B cell (primary cell): ENCODE measurements at regions not wholly inside any gene's neighbourhood (a gene's known extent, or its start where the extent isn't known, plus 50 kb on each side); places are given as distances from the start of the nearest gene placed in this dataset.

ENCODE experiments used
- ATAC-seq: fragments of 200-7000 bp; cut with Tn5 transposase; one replicate; pipeline ENCODE4 v1.10.0; 2021; ENCODE audit warnings: low read depth, mild to moderate bottlenecking, moderate number of reproducible peaks, moderate library complexity
- CTCF ChIA-PET: fragments of 350-600 bp; sonication (Branson Sonifier 250); formaldehyde crosslinking; loops from one replicate; lab custom pipeline; 2021; ENCODE audit warnings: antibody characterized with exemption, inconsistent platforms; lab: Charles Lee
- POLR2A ChIA-PET: fragments of 350-600 bp; sonication (Branson Sonifier 250); formaldehyde crosslinking; loops from one replicate; lab custom pipeline; 2021; ENCODE audit warnings: antibody characterized with exemption; lab: Charles Lee
- DNase-seq: peaks from one replicate; pipeline ENCODE4 v3.0.0; 2013
- H2AFZ ChIP-seq: 2 replicates; pipeline ENCODE4 v1.6.1; 2012; ENCODE audit warnings: mild to moderate bottlenecking, low read depth, low read length; ENCODE audit not compliant: insufficient read depth, poor library complexity, severe bottlenecking
- H3K27ac ChIP-seq, 2 donors: 1 replicate in 1 of 2; 2 replicates in 1 of 2; pipeline ENCODE4 v1.5.1; 2012 to 2013; ENCODE audit warnings: low read length in 2 of 2, mild to moderate bottlenecking in 2 of 2, moderate library complexity in 1 of 2
- H3K27me3 ChIP-seq, 4 experiments: fragments of 200-600 bp in 1 of 4; sonication (generic) in 1 of 4; replicated peaks in 1 of 4; 1 replicate in 2 of 4; 2 replicates in 2 of 4; pipeline versions ENCODE4 v1.6.1 to v1.7.0; 2013 to 2016; ENCODE audit warnings: low read length in 3 of 4, mild to moderate bottlenecking in 2 of 4, mixed read lengths in 1 of 4, moderate library complexity in 1 of 4; ENCODE audit not compliant: insufficient read depth in 4 of 4, control insufficient read depth in 3 of 4; ENCODE audit errors: control extremely low read depth in 1 of 4
- H3K36me3 ChIP-seq, 2 experiments: replicated peaks in 1 of 2; 1 replicate in 1 of 2; 2 replicates in 1 of 2; pipeline versions ENCODE4 v1.6.1 to v1.7.1; 2013; ENCODE audit warnings: low read length in 1 of 2; ENCODE audit not compliant: insufficient read depth in 2 of 2, control insufficient read depth in 1 of 2; ENCODE audit errors: control extremely low read depth in 1 of 2, extremely low read depth in 1 of 2
- H3K4me1 ChIP-seq, 2 donors: fragments of 200-600 bp in 1 of 2; sonication (generic) in 1 of 2; 1 replicate in 1 of 2; 2 replicates in 1 of 2; pipeline versions ENCODE4 v1.5.1 to v1.6.1; 2013 to 2017; ENCODE audit warnings: low read length in 2 of 2; ENCODE audit not compliant: control insufficient read depth in 2 of 2, insufficient read depth in 2 of 2
- H3K4me2 ChIP-seq: replicated peaks from 2 replicates; pipeline ENCODE3; 2012; ENCODE audit warnings: mild to moderate bottlenecking, low read depth, low read length; ENCODE audit not compliant: poor library complexity, severe bottlenecking
- H3K4me3 ChIP-seq, 5 experiments: fragments of 200-600 bp in 1 of 5; sonication (generic) in 1 of 5; 1 replicate in 3 of 5; 2 replicates in 2 of 5; pipeline versions ENCODE4 v1.5.1 to v1.7.0; 2011 to 2016; ENCODE audit warnings: low read length in 4 of 5, mild to moderate bottlenecking in 4 of 5, low read depth in 2 of 5, control low read depth in 1 of 5, moderate library complexity in 1 of 5; ENCODE audit not compliant: insufficient read depth in 1 of 5; ENCODE audit errors: control extremely low read depth in 1 of 5, extremely low read depth in 1 of 5
- H3K79me2 ChIP-seq: fragments of 200-600 bp; sonication (generic); one replicate; pipeline ENCODE4 v1.6.0; 2016; ENCODE audit warnings: low read length; ENCODE audit not compliant: control insufficient read depth, insufficient read depth
- H3K9ac ChIP-seq: fragments of 200-600 bp; sonication (generic); 2 replicates; pipeline ENCODE4 v1.6.1; 2017; ENCODE audit warnings: mild to moderate bottlenecking, low read length, moderate library complexity
- H3K9me3 ChIP-seq, 3 donors: one replicate each; pipeline versions ENCODE4 v1.6.1 to v1.7.1; 2013; ENCODE audit warnings: low read length in 2 of 3; ENCODE audit not compliant: control insufficient read depth in 2 of 3, insufficient read depth in 1 of 3; ENCODE audit errors: control extremely low read depth in 1 of 3
- H4K20me1 ChIP-seq: 2 replicates; pipeline ENCODE4 v1.6.0; 2012; ENCODE audit warnings: mild to moderate bottlenecking, low read length; ENCODE audit not compliant: insufficient read depth, control insufficient read depth, poor library complexity, severe bottlenecking
- H3K27ac Mint-ChIP-seq: one replicate; pipeline ENCODE4 v1.8.0; 2021; ENCODE audit warnings: mixed read lengths
- H3K27me3 Mint-ChIP-seq: one replicate; pipeline ENCODE4 v1.8.0; 2021; ENCODE audit warnings: mixed read lengths
- H3K4me1 Mint-ChIP-seq: one replicate; pipeline ENCODE4 v1.8.0; 2021; ENCODE audit warnings: mixed read lengths
- H3K4me3 Mint-ChIP-seq: one replicate; pipeline ENCODE4 v1.8.0; 2021; ENCODE audit warnings: mixed read lengths
- H3K9me3 Mint-ChIP-seq: one replicate; pipeline ENCODE4 v1.8.0; 2022; ENCODE audit warnings: mixed read lengths; ENCODE audit not compliant: insufficient read depth
- EZH2 ChIP-seq: IDR thresholded peaks from 2 replicates; pipeline ENCODE4 v1.6.1; 2012; ENCODE audit warnings: borderline replicate concordance, low read depth, mild to moderate bottlenecking, moderate library complexity, low read length; ENCODE audit not compliant: insufficient read depth, poor library complexity, severe bottlenecking
- WGBS: methylation state at CpG from one replicate; pipeline ENCODE4 v1.1.5; 2013; ENCODE audit warnings: missing lambda C conversion rate; ENCODE audit not compliant: insufficient coverage; 5-methylcytosine and 5-hydroxymethylcytosine counted together
- intact Hi-C: fragments of 100-400 bp; cut with micrococcal nuclease; formaldehyde crosslinking; loops from one replicate; pipeline ENCODE4 v1.10.0; 2022
- TF ChIP-seq, protein P1 (sequence below): fragments of 200-600 bp; IDR thresholded peaks from one replicate; pipeline ENCODE4 v1.8.0; 2022; ENCODE audit warnings: antibody characterized with exemption, mild to moderate bottlenecking

DNA sequence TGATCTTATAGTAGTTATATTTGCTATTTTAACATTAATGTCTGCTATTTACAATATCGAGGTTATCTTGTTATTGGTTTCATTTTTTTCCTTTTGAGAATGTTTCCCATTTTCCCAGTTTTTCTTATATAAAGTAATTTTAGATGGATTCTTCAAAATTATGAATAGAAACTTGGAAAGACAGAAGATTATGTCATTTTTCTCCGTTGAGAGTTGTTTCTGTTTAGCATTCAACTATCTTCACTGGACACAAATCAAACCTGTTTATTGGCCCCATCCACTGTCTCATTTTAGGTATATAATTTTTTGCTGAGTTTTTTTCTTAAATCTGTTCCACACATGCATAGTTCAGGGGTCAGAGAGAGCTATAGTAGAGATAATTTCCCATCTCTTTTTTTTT is 1430.9 kb upstream of the MIR17HG start:
- H3K4me3 Mint-ChIP-seq = no peak overlapping the region
- no peak overlapping the region for H2AFZ ChIP-seq
- POLR2A ChIA-PET = no interaction called here
- TF ChIP-seq, protein P1, sequence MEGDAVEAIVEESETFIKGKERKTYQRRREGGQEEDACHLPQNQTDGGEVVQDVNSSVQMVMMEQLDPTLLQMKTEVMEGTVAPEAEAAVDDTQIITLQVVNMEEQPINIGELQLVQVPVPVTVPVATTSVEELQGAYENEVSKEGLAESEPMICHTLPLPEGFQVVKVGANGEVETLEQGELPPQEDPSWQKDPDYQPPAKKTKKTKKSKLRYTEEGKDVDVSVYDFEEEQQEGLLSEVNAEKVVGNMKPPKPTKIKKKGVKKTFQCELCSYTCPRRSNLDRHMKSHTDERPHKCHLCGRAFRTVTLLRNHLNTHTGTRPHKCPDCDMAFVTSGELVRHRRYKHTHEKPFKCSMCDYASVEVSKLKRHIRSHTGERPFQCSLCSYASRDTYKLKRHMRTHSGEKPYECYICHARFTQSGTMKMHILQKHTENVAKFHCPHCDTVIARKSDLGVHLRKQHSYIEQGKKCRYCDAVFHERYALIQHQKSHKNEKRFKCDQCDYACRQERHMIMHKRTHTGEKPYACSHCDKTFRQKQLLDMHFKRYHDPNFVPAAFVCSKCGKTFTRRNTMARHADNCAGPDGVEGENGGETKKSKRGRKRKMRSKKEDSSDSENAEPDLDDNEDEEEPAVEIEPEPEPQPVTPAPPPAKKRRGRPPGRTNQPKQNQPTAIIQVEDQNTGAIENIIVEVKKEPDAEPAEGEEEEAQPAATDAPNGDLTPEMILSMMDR = no peak
- no peak for TF ChIP-seq EZH2
- no peak for ATAC-seq
- no peak overlapping the region for H3K27ac ChIP-seq
- CTCF ChIA-PET = no interaction called here
- H3K9ac ChIP-seq = no peak overlapping the region
- H3K27me3 Mint-ChIP-seq = no peaks in the 10 kb centered on the region
- no peak for DNase-seq
- H3K4me1 Mint-ChIP-seq = no peaks in the 10 kb centered on the region
- no peaks in the 10 kb centered on the region for H3K9me3 ChIP-seq
- no peaks in the 10 kb centered on the region for H3K79me2 ChIP-seq
- H3K36me3 ChIP-seq = no peaks in the 10 kb centered on the region
- intact Hi-C loops = no loop called here
- no peaks in the 10 kb centered on the region for H3K27me3 ChIP-seq
- no CpG with 5 or more reads among the region's 2 CpGs for WGBS
- peaks cover 6% of the 10 kb centered on the region for H3K9me3 Mint-ChIP-seq
- no peak overlapping the region for H3K4me3 ChIP-seq
- H3K4me1 ChIP-seq = no peaks in the 10 kb centered on the region
- no peak overlapping the region for H3K27ac Mint-ChIP-seq
- no peaks in the 10 kb centered on the region for H4K20me1 ChIP-seq
- H3K4me2 ChIP-seq = no peak overlapping the region

DNA sequence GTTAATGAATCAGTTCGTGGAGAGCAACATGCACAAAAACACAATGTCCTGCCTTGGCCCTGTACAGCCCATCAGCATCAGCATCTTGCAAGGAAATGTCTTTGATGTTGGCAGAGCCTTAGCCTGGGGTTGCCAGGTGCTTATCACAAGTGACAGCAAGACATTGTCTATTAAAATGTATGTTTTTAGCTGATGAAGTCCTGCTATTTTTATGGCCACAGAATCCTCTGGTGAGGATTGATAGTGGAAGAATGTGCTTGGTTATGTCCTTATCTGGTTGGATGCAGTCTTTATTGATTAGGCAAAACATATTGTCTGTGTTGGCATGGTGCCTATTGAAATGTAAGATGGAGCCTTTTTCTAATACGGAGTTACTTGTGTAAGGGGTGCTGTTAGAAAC is 1427.0 kb upstream of the MIR17HG start:
- Histone ChIP-seq H3K4me1 (no peaks in the 10 kb centered on the region), H3K36me3 (no peaks in the 10 kb centered on the region), H4K20me1 (no peaks in the 10 kb centered on the region), H3K27ac (no peak overlapping the region), H3K79me2 (no peaks in the 10 kb centered on the region), H3K4me3 (no peak overlapping the region), H3K4me2 (no peak overlapping the region), H2AFZ (no peak overlapping the region), H3K9me3 (no peaks in the 10 kb centered on the region), H3K27me3 (no peaks in the 10 kb centered on the region), H3K9ac (no peak overlapping the region)
- intact Hi-C loops = no loop called here
- WGBS = no CpG with 5 or more reads among the region's 2 CpGs
- Mint-ChIP-seq H3K4me3 (no peak overlapping the region), H3K9me3 (peaks cover 6% of the 10 kb centered on the region), H3K4me1 (no peaks in the 10 kb centered on the region), H3K27ac (no peak overlapping the region), H3K27me3 (no peaks in the 10 kb centered on the region)
- POLR2A ChIA-PET = no interaction called here
- ATAC-seq (no peak), DNase-seq (no peak)
- no peak for TF ChIP-seq EZH2
- TF ChIP-seq, protein P1 = no peak
- CTCF ChIA-PET = no interaction called here
